GM18519 (cell line): ENCODE measurements at regions not wholly inside any gene's neighbourhood (a gene's known extent, or its start where the extent isn't known, plus 50 kb on each side); places are given as distances from the start of the nearest gene placed in this dataset.

Experiments used
- ATAC-seq: cut with Tn5 transposase; IDR thresholded peaks from one replicate; pipeline ENCODE4 v1.9.1; 2021; ENCODE audit warnings: mild to moderate bottlenecking, moderate library complexity; ENCODE audit not compliant: unreplicated experiment, low FRiP score

GRCh38 chr2:74756356-74756890 is 77.5 kb upstream of the HK2 start:
- no peak for ATAC-seq

- ATAC-seq = no peak
Observed at GRCh38 chr2:74759986-74760385, 73.9 kb upstream of the HK2 start.

GRCh38 chr2:74760875-74761630 is 72.9 kb upstream of the HK2 start:
- no peak for ATAC-seq

GRCh38 chr2:74762789-74763188 is 71.1 kb upstream of the HK2 start:
- no peak for ATAC-seq

- ATAC-seq = no peak
Observed at GRCh38 chr2:74763962-74764428, 69.9 kb upstream of the HK2 start.

GRCh38 chr2:74764429-74765272 is 69.3 kb upstream of the HK2 start:
- no peak for ATAC-seq

- ATAC-seq = no peak
Observed at GRCh38 chr2:74766780-74767179, 67.1 kb upstream of the HK2 start.

- ATAC-seq = no peak
Observed at GRCh38 chr2:74767618-74768017, 66.3 kb upstream of the HK2 start.

- no peak for ATAC-seq
Observed at GRCh38 chr2:74768401-74768914, 65.5 kb upstream of the HK2 start.

GRCh38 chr2:74772046-74772445 is 61.9 kb upstream of the HK2 start:
- no peak for ATAC-seq

GRCh38 chr2:74777161-74777900 is 56.6 kb upstream of the HK2 start:
- peak; percentile 84 for ATAC-seq

GRCh38 chr2:74778381-74779264 is 55.3 kb upstream of the HK2 start:
- no peak for ATAC-seq

GRCh38 chr2:74779265-74779558 is 54.7 kb upstream of the HK2 start:
- no peak for ATAC-seq

- ATAC-seq = no peak
Observed at GRCh38 chr2:74779587-74780135, 54.3 kb upstream of the HK2 start.
